HepG2 (cell line): ENCODE measurements at regions not wholly inside any gene's neighbourhood (a gene's known extent, or its start where the extent isn't known, plus 50 kb on each side); places are given as distances from the start of the nearest gene placed in this dataset.
"Not testable (repeated sequence)": the region's sequence is repeated elsewhere in the genome, so short reads cannot be mapped to it uniquely, and the experiment has no call there.

Experiments used
- ATAC-seq: fragments of 200-7000 bp; cut with Tn5 transposase; 3 replicates; pipeline ENCODE4 v1.9.1; 2020; ENCODE audit warnings: mild to moderate bottlenecking, moderate library complexity
- BruUV-seq: library from RNA; stranded (reverse); fragments of 400-500 nt; replicated peaks from 2 replicates; lab custom pipeline; 2021; lab: Mats Ljungman, UMichigan
- CTCF ChIA-PET: fragments of 300-600 bp; formaldehyde crosslinking; extraction: SDS; loops from one replicate; lab custom pipeline; 2021; ENCODE audit warnings: low total read pairs, inconsistent platforms, low intra/inter-chr PET ratio; lab: Yijun Ruan, JAX
- POLR2A ChIA-PET: fragments of 350-600 bp; sonication (Branson Sonifier 250); formaldehyde crosslinking; loops from one replicate; lab custom pipeline; 2020; ENCODE audit warnings: antibody characterized with exemption, inconsistent platforms; lab: Yijun Ruan, JAX
- DNase-seq: peaks from one replicate; pipeline ENCODE4 v3.0.0-alpha.2; 2015; ENCODE audit warnings: low spot score
- FAIRE-seq: peaks from 3 replicates; lab custom pipeline; 2011; peaks lifted over from hg19 to GRCh38; lab: Jason Lieb, UNC
- H2AFZ ChIP-seq: one replicate; pipeline ENCODE4 v1.6.1; 2011; ENCODE audit warnings: low read length, inconsistent platforms
- H3K27ac ChIP-seq: fragments of 300-600 bp; 3 replicates; pipeline ENCODE4 v1.8.0; 2011; ENCODE audit warnings: mixed run types, mild to moderate bottlenecking, mixed read lengths, low read length, inconsistent platforms; ENCODE audit not compliant: insufficient read depth; ENCODE audit errors: extremely low read length
- H3K27me3 ChIP-seq, 2 experiments: fragments of 200-600 bp in 1 of 2; 2 replicates in 1 of 2; 3 replicates in 1 of 2; pipeline versions ENCODE4 v1.6.0 to v1.8.0; 2011; ENCODE audit warnings: low read length in 2 of 2, mild to moderate bottlenecking in 2 of 2, moderate library complexity in 2 of 2, inconsistent platforms in 1 of 2; ENCODE audit not compliant: insufficient read depth in 2 of 2, control insufficient read depth in 1 of 2
- H3K36me3 ChIP-seq, 2 experiments: fragments of 200-600 bp in 1 of 2; replicated peaks in 1 of 2; 2 replicates in 1 of 2; 3 replicates in 1 of 2; pipeline versions ENCODE4 v1.5.1 to v1.8.0; 2011; ENCODE audit warnings: low read length in 2 of 2, inconsistent platforms in 1 of 2; ENCODE audit not compliant: insufficient read depth in 2 of 2, control insufficient read depth in 1 of 2
- H3K4me1 ChIP-seq: 2 replicates; pipeline ENCODE4 v1.5.1; 2012; ENCODE audit warnings: low read length, inconsistent platforms; ENCODE audit not compliant: insufficient read depth
- H3K4me2 ChIP-seq: 2 replicates; pipeline ENCODE4 v1.6.0; 2011; ENCODE audit warnings: low read depth, low read length, inconsistent platforms
- H3K4me3 ChIP-seq, 3 experiments: fragments of 200-600 bp in 1 of 3; sonication (generic), shearing (Covaris generic) in 1 of 3; replicated peaks in 1 of 3; 2 replicates each; pipeline ENCODE4 v1.5.1; 2011 to 2016; ENCODE audit warnings: low read length in 3 of 3, inconsistent platforms in 2 of 3, low read depth in 2 of 3, mild to moderate bottlenecking in 2 of 3, control low read depth in 1 of 3, mixed read lengths in 1 of 3; ENCODE audit not compliant: insufficient read depth in 1 of 3
- H3K79me2 ChIP-seq: one replicate; pipeline ENCODE4 v1.6.1; 2011; ENCODE audit warnings: low read length, inconsistent platforms; ENCODE audit not compliant: insufficient read depth
- H3K9ac ChIP-seq: 2 replicates; pipeline ENCODE4 v1.6.0; 2011; ENCODE audit warnings: mild to moderate bottlenecking, low read depth, low read length, inconsistent platforms; ENCODE audit not compliant: insufficient read depth
- H3K9me3 ChIP-seq: 2 replicates; pipeline ENCODE4 v1.5.1; 2012; ENCODE audit warnings: mild to moderate bottlenecking, low read length
- H4K20me1 ChIP-seq: 2 replicates; pipeline ENCODE4 v1.6.0; 2011; ENCODE audit warnings: inconsistent platforms, mild to moderate bottlenecking, low read length, moderate library complexity; ENCODE audit not compliant: insufficient read depth
- GPN1 ChIP-seq: sonication (generic); formaldehyde crosslinking; IDR thresholded peaks from 2 replicates; pipeline ENCODE4 v1.5.1; 2020; ENCODE audit warnings: missing genetic modification reagents, borderline replicate concordance
- RBM22 ChIP-seq: fragments of 200-400 bp; formaldehyde crosslinking; optimal IDR thresholded peaks from 2 replicates; pipeline ENCODE3; 2017; ENCODE audit warnings: mild to moderate bottlenecking, low read length, moderate library complexity
- ZBTB37 ChIP-seq: sonication (generic); formaldehyde crosslinking; IDR thresholded peaks from 2 replicates; pipeline ENCODE4 v1.4.0; 2020; ENCODE audit warnings: mild to moderate bottlenecking, missing genetic modification reagents
- ZFY ChIP-seq: sonication (generic); formaldehyde crosslinking; IDR thresholded peaks from 2 replicates; pipeline ENCODE4 v1.4.0; 2020; ENCODE audit warnings: missing genetic modification reagents
- ZNF251 ChIP-seq: sonication (generic); formaldehyde crosslinking; IDR thresholded peaks from 2 replicates; pipeline ENCODE4 v1.9.0; 2021; ENCODE audit warnings: mild to moderate bottlenecking, missing genetic modification reagents
- WGBS: methylation state at CpG from one replicate; pipeline ENCODE4 v1.1.6; 2017; ENCODE audit warnings: low lambda C conversion rate; 5-methylcytosine and 5-hydroxymethylcytosine counted together
- in situ Hi-C: cut with HindIII; loops from 2 replicates; pipeline ENCODE4 v1.10.0; 2017; ENCODE audit warnings: low pct_unique_long_range_greater_than_20kb; ENCODE audit not compliant: extremely low pct_ligation_motif_present
- intact Hi-C: fragments of 100-400 bp; cut with micrococcal nuclease; formaldehyde crosslinking; loops from one replicate; pipeline ENCODE4 v1.10.0; 2022; ENCODE audit not compliant: unreplicated experiment

- WGBS, result 23% methylated on average over 4 of the region's 4 CpGs
Observed at GRCh38 chr1:213457186-213457585, 406.1 kb downstream of the RPS6KC1 start.

GRCh38 chr1:213457733-213458132 is 406.7 kb downstream of the RPS6KC1 start:
- Histone ChIP-seq H3K9ac (no peak overlapping the region), H3K4me2 (no peak overlapping the region), H3K27me3 (no peaks in the 10 kb centered on the region), H3K9me3 (no peaks in the 10 kb centered on the region), H3K4me3 (no peak overlapping the region), H3K4me1 (peaks cover 2% of the 10 kb centered on the region; the same call in 1 of the 2 replicates), H3K79me2 (no peaks in the 10 kb centered on the region), H3K36me3 (no peaks in the 10 kb centered on the region), H2AFZ (no peak overlapping the region), H3K27ac (no peak overlapping the region), H4K20me1 (no peaks in the 10 kb centered on the region)
- POLR2A ChIA-PET, result no interaction called here
- CTCF ChIA-PET, result no interaction called here
- no peak for TF ChIP-seq GPN1 (CRISPR knock-in tag)
- BruUV-seq, result no TSS peak
- 92% methylated on average over 2 of the region's 2 CpGs for WGBS
- no peak for DNase-seq
- no peak for FAIRE-seq
- intact Hi-C loops, result no loop called here
- in situ Hi-C loops, result no loop called here
- no peak for ATAC-seq

More at GRCh38 chr1:213457186-213457585, 406.1 kb downstream of the RPS6KC1 start:
- Histone ChIP-seq H4K20me1 (no peaks in the 10 kb centered on the region), H3K27ac (no peak overlapping the region), H3K4me1 (peaks cover 7% of the 10 kb centered on the region; the same call in 1 of the 2 replicates), H3K9me3 (no peaks in the 10 kb centered on the region)
- POLR2A ChIA-PET, result no interaction called here
- no peak for DNase-seq
- in situ Hi-C loops, result no loop called here
- TF ChIP-seq RBM22 (no peak), ZNF251 (CRISPR knock-in tag) (no peak), ZBTB37 (CRISPR knock-in tag) (no peak), ZFY (CRISPR knock-in tag) (no peak)
- TF ChIP-seq, all 625 proteins: peak for 0
- Histone ChIP-seq H3K27me3 (no peaks in the 10 kb centered on the region), H3K79me2 (no peaks in the 10 kb centered on the region), H3K4me2 (no peak overlapping the region), H3K36me3 (no peaks in the 10 kb centered on the region), H2AFZ (no peak overlapping the region), H3K9ac (no peak overlapping the region), H3K4me3 (no peak overlapping the region)
- ATAC-seq, result no peak
- intact Hi-C loops, result no loop called here
- BruUV-seq, result no TSS peak
- CTCF ChIA-PET, result no interaction called here
- no peak for FAIRE-seq

DNA sequence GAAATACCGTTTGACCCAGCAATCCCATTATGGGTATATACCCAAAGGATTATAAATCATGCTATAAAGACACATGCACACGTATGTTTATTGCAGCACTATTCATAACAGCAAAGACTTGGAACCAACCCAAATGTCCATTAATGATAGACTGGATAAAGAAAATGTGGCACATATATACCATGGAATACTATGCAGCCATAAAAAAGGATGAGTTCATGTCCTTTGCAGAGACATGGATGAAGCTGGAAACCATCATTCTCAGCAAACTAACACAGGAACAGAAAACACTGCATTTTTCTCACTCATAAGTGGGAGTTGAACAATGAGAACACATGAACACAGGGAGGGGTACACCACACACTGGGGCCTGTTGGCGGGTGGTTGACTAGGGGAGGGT is 411.3 kb downstream of the RPS6KC1 start:
- BruUV-seq, H4K20me1 ChIP-seq, H3K4me3 ChIP-seq, H3K9ac ChIP-seq, H3K27me3 ChIP-seq, H3K4me2 ChIP-seq, DNase-seq, CTCF ChIA-PET, H3K36me3 ChIP-seq, H3K4me1 ChIP-seq, FAIRE-seq, POLR2A ChIA-PET, ATAC-seq, in situ Hi-C loops, H3K27ac ChIP-seq, H3K79me2 ChIP-seq, intact Hi-C loops, H3K9me3 ChIP-seq, H2AFZ ChIP-seq: not testable (repeated sequence)
- WGBS, result 69% methylated on average over 3 of the region's 3 CpGs
